ENCODE measurements at regions not wholly inside any gene's neighbourhood (a gene's known extent, or its start where the extent isn't known, plus 50 kb on each side); places are given as distances from the start of the nearest gene placed in this dataset.
"Not testable (repeated sequence)": the region's sequence is repeated elsewhere in the genome, so short reads cannot be mapped to it uniquely, and the experiment has no call there.

DNA sequence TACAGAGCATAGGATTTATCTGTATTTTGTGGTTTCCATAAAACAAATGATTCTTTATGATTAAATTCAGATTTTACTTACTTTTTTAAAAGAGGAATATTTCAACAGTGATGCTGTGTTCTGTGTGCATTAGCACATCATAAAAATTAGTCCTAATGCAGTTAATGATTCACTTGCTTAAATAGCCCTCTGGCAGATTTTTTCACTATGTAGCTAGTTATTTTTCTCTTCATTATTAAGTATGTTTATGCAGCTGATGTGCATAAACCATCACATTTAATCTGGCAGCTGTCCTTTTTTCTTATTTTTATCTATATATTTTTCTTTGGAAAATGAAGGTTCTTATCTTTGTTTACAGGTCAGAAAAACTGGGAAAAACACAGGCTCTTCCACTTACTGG lies 127.2 kb downstream of the ZNF486 start:
- DNase-seq = no peak

DNA sequence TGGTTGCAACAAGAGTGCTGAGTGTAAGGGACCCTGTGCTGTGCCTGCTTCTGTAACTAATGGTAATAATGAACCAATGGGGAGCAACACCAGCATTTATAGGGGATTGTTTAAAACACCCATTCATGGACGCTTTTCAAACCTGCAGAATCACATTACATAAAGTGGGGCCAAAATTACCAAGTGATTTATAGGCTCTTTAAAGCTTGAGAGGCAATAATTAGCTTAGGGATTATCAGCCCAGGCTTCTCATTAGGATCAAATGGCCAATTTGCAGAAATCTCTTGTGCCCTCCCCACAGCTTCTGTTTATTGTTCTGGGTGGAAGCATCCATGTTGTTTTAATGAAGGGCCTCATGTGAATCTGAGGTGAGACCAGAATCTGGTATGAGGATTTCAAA lies 125.5 kb downstream of the ZNF486 start:
- DNase-seq = not testable (repeated sequence)

DNA sequence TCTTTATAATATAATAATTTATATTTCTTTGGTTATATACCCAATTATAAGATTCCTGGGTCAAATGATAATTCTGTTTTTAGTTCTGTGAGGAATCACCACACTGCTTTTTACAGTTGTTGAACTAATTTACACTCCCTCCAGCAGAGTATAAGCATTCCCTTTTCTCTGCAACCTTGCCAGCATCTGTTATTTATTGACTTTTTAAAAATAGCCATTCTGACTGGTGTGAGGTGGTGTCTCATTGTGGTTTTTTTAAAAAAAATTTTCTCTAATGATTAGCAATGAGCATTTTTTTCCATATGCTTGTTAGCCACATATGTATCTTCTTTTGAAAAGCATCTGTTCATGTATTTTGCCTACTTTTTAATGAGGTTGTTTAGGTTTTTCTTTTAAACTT lies 122.2 kb downstream of the ZNF486 start:
- no peak for DNase-seq

DNA sequence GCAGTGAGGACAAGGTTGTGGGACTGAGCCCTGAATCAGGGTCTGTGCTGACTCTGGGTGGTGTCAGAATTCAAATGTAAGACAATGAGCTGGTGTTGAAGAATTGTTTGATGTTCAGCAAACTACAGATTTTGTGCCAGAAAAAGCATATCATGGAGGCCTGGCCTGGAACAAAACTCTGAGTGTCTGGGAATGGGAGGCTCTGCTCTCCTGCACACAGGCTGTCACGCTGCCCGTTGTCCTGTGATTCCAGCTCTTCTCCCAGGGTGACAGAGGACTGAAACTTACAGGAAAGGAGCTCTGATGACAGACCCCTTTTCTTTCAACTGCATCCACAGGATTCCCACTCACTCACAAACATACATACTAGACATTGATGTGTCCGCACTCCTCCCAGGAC lies 120.1 kb downstream of the ZNF486 start:
- peak in 34 of 56 donors; percentile 0 to 69 (median 26) for DNase-seq

DNA sequence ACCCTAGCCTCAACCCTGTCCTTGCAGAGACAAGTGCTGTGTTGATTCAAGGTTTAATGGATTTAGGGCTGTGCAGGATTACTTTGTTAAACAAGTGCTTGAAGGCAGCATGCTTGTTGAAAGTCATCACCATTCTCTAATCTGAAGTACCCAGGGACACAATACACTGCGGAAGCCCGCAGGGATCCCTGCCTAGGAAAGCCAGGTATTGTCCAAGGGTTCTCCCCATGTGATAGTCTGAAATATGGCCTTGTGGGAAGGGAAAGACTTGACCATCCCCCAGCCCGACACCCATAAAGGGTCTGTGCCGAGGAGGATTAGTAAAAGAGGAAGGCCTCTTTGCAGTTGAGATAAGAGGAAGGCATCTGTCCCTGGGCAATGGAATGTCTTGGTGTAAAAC lies 118.9 kb downstream of the ZNF486 start:
- not testable (repeated sequence) for DNase-seq

DNA sequence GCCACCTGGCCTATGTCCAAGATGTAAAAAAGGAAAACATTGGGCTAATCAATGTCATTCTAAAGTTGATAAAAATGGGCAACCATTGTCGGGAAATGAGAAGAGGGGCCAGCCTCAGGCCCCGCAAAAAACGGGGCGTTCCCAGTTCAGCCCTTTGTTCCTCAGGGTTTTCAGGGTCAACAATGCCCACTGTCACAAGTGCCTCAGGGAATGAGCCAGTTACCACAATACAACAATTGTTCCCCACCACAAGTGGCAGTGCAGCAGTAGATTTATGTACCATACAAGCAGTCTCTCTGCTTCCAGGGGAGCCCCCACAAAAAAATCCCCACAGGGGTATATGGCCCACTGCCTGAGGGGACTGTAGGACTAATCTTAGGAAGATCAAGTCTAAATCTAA lies 112.5 kb downstream of the ZNF486 start:
- DNase-seq = peak in 47 of 56 donors; percentile 5 to 79 (median 51)

DNA sequence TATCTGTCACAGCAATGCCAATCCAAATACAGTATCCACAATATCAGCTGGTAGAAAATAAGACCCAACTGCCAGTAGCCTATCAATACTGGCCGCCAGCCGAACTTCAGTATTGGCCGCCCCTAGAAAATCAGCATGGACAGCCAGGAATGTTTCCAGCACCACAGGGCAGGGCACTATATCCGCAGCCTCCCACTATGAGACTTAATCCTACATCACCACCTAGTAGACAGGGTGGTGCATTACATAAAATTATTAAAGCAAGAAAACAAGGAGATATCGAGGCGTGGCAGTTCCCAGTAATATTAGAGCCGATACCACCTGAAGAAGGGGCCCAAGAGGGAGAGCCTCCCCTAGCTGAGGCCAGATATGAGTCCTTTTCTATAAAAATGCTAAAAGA lies 111.3 kb downstream of the ZNF486 start:
- DNase-seq = peak in 7 of 56 donors; percentile 2 to 34 (median 8)

DNA sequence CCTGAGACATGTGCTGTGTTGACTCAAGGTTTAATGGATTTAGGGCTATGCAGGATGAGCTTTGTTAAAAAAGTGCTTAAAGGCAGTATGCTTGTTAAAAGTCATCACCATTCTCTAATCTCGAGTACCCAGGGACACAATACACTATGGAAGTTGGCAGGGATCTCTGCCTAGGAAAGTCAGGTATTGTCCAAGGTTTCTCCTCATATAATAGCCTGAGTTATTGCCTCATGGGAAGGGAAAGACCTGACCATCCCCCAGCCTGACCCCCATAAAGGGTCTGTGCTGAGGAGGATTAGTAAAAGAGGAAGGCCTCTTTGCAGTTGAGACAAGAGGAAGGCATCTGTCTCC lies 109.7 kb downstream of the ZNF486 start:
- not testable (repeated sequence) for DNase-seq

DNA sequence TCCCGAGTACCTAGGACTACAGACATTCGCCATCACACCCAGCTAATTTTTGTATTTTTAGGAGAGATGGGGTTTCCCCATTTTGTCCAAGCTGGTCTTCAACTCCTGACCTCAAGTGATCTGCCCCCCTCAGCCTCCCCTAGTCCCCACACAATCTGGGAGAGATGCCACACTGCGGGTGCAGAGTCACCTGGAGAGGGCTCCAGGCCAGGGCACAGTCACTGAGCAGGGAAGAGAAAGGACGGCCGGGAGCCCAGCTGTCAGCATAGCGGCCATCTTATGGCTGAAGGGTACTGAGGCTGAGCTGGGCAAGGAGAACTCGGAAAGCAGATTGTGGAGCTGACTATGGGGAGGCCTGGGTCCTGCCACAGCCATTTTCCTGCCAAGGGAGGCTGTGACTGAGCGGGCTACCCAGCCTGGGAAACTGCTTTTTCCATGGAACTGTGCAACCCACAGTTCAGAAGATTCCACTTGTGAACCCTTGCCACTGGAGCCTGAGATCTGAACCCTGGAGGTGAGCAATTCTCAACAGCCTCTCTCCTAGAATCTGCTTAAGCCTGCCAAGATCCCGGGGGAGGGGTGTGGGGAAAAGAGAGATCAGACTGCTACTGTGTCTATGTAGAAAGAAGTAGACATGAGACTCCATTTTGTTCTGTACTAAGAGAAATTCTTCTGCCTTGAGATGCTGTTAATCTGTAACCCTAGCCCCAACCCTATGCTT lies 109.2 kb downstream of the ZNF486 start:
- DNase-seq = no peak

DNA sequence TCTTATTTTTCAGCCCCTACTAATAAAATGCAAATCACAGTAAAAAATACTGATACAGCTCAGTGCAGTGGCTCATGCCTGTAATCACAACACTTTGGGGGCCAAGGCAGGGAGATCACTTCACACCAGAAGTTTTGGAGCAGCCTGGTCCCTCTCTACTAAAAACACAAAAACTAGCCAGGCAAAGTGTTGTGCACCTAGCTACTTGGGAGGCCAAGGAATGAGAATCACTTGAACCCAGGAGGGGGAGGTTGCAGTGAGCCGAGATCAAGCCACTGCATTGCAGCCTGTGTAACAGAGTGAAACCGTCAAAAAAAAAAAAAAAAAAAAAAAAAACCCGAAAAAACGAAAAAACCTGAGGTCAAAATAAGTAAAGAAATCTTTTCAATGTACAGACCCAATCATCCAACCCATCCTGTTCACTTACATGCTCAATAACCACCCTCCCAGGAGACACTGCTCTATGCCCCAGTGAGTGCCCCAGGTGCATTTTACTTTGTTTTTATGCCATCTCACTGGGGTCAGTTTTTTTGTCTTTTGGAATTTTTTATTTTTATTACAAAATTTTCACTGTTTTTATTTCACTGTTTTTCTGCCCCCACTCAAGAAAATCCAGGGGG lies 107.0 kb downstream of the ZNF486 start:
- no peak for DNase-seq

DNA sequence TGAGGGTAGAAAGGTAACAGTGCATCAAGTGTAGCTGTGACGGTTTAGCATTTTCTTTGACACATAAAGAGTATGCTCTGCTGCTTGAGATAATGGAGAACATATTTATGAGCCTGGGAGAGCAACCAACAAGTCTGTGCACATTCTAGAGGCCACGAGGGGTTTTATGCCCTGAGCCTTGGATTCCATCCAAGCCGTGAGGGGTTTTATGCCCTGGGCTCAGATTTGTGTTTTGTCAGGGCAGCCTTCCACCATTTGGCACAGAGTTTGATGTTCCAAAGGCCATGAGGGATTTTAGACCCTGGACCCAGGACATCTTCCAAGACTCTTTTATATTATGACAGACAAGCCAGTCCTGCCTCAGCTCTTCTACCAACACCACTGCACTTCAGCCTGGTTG lies 106.4 kb downstream of the ZNF486 start:
- DNase-seq = no peak

DNA sequence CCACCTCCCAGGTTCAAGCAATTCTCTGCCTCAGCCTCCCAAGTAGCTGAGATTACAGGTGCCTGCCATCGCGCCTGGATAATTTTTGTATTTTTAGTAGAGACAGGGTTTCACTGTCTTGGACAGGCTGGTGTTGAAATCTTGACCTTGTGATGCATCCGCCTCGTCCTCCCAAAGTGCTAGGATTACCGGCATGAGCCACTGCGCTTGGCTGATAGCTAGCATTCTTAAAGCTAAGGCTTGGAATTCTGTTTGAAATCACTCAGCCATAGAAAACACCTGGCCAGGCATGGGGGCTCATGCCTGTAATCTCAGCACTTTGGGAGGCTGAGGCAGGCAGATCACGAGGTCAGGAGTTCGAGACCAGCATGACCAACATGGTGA lies 105.6 kb downstream of the ZNF486 start:
- not testable (repeated sequence) for DNase-seq

DNA sequence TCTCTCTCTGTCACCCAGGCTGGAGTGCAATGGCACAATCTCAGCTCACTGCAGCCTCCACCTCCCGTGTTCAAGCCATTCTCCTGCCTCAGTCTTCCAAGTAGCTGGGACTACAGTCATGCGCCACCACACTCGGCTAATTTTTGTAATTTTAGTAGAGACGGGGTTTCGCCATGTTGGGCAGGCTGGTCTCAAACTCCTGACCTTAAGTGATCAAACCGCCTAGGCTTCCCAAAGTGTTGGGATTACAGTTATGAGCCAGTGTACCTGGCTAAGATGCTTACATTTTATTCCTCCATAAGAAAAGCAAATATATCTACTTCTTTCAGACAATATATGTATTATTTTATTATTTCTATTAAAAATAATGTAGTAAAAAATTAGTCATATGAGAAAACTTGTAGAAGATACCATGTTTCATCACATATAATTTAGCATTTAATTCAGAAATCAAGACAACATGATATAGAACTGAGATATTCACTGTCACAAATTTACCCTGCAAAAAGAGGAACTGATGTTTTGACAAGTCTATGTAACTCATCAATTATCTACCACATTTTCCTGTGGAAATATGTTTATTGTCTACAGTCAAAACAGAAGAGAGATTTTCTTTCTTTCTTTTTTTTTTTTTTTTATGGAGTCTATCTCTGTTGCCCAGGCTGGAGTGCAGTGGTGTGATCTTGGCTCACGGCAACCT lies 105.1 kb downstream of the ZNF486 start:
- not testable (repeated sequence) for DNase-seq

DNA sequence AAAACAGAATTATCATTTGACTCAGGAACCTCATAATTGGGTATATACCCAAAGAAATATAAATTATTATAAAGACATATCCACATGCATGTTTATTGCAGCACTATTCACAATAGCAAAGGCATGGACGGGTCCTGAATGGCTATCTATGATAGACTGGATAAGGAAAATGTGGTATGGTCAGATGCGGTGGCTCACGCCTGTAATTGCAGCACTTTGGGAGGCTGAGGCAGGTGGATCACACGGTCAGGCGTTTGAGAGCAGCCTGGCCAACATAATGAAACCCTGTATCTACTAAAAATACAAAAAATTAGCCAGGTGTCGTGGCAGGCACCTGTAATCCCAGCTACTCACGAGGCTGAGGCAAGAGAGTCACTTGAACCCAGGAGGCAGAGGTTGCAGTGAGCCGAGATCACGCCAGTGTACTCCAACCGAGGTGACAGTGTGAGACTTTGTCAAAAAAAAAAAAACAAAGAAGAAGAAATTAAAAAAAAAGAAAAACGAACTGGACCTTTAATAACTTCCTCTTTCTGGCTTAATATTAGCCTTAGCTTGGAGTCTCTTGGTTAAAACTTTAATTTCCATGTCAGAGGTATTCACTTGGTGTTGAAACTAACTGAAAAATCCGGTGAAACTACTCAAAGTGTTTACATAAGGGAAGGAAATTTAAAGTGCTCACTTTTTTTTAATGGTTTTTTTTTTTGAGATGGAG lies 104.4 kb downstream of the ZNF486 start:
- DNase-seq = no peak

DNA sequence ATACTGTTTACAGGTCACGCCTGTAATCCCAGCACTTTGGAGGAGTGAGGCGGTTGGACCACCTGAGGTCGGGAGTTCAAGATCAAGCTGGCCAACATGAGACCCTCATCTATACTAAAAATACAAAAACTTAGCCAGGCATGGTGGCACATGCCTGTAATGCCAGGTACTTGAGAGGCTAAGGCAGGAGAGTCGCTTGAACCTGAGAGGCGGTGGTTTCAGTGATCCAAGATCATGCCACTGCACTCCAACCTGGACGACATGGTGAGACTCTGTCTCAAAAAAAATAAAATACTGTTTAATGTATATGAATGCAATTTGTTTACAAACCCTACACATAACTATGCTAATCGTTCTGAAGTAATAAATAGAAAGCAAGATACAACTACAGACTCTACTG lies 102.4 kb downstream of the ZNF486 start:
- DNase-seq = no peak

DNA sequence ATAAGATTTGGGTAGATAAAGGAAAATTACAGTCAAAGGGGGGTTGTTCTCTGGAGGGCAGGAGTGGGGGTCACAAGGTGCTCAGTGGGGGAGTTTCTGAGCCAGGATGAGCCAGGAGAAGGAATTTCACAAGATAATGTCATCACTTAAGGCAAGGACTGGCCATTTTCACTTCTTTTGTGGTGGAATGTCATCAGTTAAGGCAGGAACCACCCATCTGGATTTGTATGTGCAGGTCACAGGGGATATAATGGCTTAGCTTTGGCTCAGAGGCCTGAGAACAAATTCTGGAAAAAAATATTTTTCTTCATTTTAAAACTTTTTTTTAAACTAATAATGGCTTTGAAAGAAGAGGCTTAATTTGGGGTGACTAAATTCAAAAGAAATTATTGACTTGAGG lies 94.5 kb downstream of the ZNF486 start:
- not testable (repeated sequence) for DNase-seq

DNA sequence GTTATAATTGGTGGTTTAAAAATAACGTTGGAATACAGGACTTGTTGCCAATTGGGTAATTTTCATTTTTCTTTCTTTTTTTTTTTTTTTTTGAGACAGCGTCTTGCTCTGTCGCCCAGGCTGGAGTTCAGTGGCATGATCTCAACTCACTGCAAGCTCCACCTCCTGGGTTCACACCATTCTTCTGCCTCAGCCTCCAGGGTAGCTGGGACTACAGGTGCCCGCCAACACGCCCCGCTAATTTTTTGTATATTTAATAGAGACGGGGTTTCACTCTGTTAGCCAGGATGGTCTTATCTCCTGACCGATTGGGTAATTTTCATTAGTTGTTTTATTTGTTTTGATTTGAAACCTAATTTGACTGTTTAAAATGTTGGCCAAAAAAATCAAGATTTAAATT lies 93.7 kb downstream of the ZNF486 start:
- not testable (repeated sequence) for DNase-seq

DNA sequence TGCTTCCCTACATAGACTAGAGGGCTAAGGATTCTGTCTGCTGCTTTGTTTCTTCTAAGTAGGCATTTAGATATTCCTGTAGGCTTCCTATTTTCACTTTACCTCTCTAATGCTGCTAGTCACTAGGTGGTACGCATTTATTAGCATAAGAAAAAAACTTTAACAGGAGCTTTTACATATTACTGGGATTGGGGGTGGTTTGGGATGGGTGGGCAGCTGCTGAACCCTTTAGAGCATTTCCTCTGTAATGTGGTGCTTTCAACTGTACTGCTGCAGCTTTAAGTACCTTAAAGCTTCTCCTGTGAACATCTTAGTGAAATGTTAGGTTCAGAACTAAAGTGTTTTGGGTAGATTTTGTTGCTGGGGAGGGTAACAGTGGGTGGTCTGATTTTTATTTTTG lies 92.6 kb downstream of the ZNF486 start:
- DNase-seq = no peak

DNA sequence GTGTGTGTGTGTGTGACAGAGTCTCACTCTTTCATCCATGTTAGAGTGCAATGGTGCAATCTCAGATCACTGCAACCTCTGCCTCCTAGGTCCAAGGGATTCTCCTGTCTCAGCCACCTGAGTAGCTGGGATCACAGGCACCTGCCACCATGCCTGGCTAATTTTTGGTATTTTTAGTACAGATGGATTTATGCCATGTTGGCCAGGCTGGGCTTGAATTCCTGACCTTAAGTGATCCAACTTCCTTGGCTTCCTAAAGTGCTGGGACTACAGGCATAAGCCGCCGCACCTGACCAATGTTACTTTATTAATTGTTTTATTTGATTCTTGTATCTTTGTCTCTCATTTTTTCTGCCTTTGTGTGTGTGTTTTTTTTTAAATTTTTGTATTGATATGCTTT lies 89.6 kb downstream of the ZNF486 start:
- no peak for DNase-seq

DNA sequence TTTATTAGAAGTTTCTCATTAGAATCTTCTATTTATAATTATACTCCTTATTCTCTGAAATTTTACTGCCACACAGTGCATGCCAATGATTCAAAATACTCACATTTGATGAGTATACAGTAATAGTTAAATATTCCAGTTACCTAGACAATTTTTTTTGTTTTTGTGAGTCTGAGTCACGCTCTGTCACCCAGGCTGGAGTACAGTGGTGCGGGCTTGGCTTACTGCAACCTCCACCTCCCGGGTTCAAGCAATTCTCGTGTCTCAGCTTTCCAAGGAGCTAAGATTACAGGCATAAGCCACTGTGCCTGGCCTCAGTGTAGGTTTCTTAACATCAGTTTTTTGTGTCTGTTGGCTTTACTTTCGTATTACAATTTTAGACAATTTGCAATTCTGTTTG lies 87.1 kb downstream of the ZNF486 start:
- DNase-seq = peak in 2 of 56 donors; percentile 9 to 15

DNA sequence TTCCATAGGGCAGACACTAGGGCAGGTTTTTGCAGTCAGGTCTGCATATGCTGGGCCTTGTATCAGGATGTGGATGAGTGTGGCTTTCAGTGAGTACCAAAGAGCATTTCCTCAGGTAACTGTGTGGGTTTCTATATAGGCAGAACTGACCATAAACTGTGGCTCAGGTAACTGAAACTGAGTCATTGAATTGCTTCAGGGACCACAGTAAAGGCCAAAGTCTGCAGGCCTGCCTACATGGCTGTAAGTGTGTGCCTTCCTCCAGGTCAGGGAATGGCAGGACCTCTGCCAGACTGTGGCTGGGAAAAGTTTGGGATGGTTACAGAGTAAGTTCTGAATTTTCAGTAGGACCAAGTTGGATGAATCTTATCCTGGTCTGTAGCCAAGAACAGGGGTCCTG lies 85.6 kb downstream of the ZNF486 start:
- no peak for DNase-seq

DNA sequence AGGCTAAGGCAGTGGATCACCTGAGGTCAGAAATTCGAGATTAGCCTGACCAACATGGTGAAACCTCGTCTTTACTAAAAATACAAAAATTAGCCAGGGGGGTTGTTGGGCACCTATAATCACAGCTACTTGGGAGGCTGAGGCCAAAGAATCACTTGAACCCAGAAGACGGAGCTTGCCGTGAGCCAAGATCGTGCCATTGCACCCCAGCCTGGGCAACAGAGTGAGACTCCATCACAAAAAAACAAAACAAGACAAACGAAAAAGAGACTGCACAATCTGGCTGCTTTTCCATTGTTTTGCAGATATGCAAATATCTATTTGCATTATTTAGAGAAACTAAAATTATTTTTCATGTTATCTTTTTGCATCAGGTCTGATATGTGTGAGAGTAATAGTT lies 83.6 kb downstream of the ZNF486 start:
- DNase-seq = no peak
